Mammary epithelial cell (primary cell): ENCODE measurements at regions not wholly inside any gene's neighbourhood (a gene's known extent, or its start where the extent isn't known, plus 50 kb on each side); places are given as distances from the start of the nearest gene placed in this dataset.

Experiments used
- EZH2 ChIP-seq: IDR thresholded peaks from 2 replicates; pipeline ENCODE4 v1.6.1; 2012; ENCODE audit warnings: low read length, inconsistent platforms, borderline replicate concordance
- TF ChIP-seq, protein P1 (sequence below), 2 donors: IDR thresholded peaks in 1 of 2; conservative IDR thresholded peaks in 1 of 2; 2 replicates each; pipeline ENCODE4 v1.5.1; 2011 to 2012; ENCODE audit warnings: inconsistent platforms in 2 of 2, low read length in 2 of 2, mild to moderate bottlenecking in 2 of 2, control low read depth in 1 of 2, low read depth in 1 of 2; ENCODE audit not compliant: insufficient read depth in 1 of 2; ENCODE audit errors: extremely low read depth in 1 of 2

DNA sequence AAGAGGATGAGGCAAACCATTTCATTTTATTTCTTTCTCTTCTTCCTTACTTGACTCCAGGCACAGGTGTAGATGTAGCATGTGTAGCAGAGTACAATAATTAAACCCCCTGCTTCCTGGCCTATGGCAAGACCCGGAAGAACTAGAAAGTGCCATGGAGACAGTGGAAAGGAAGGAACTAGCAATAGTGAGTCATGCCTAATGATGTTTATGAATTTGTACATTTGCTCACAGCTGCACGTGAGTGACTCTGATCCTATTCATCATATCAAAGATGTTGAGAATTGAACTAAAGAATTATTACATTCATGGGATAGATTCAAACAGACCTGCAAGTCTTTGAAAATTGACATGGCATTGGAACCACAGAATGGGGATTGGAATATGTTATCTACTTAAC is 2233.9 kb upstream of the TENM3 start:
- TF ChIP-seq, protein P1, sequence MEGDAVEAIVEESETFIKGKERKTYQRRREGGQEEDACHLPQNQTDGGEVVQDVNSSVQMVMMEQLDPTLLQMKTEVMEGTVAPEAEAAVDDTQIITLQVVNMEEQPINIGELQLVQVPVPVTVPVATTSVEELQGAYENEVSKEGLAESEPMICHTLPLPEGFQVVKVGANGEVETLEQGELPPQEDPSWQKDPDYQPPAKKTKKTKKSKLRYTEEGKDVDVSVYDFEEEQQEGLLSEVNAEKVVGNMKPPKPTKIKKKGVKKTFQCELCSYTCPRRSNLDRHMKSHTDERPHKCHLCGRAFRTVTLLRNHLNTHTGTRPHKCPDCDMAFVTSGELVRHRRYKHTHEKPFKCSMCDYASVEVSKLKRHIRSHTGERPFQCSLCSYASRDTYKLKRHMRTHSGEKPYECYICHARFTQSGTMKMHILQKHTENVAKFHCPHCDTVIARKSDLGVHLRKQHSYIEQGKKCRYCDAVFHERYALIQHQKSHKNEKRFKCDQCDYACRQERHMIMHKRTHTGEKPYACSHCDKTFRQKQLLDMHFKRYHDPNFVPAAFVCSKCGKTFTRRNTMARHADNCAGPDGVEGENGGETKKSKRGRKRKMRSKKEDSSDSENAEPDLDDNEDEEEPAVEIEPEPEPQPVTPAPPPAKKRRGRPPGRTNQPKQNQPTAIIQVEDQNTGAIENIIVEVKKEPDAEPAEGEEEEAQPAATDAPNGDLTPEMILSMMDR (conservative IDR thresholded peaks at IDR 0.05 in 1 of 2, IDR thresholded peaks at IDR 0.05 in 1 of 2; ENCODE audit: extremely low read depth in 1 of 2, insufficient read depth in 1 of 2, low read depth in 1 of 2, low read length in 2 of 2): no peak
- TF ChIP-seq EZH2: no peak
